Spleen (tissue), 7 donors: ENCODE measurements at regions not wholly inside any gene's neighbourhood (a gene's known extent, or its start where the extent isn't known, plus 50 kb on each side); places are given as distances from the start of the nearest gene placed in this dataset.

Experiments
- POLR2A ChIP-seq, 3 donors: fragments of 450-650 bp; IDR thresholded peaks; one replicate each; pipeline ENCODE4 v1.5.1; 2017; ENCODE audit warnings: antibody characterized with exemption in 3 of 3, mild to moderate bottlenecking in 1 of 3
- POLR2AphosphoS5 ChIP-seq, 3 donors: sonication (generic); formaldehyde crosslinking; IDR thresholded peaks; one replicate each; pipeline ENCODE4 v1.5.1; 2017; ENCODE audit warnings: antibody characterized with exemption in 3 of 3
- TF ChIP-seq, protein P1 (sequence below), 11 experiments: fragments of 200-600 bp in 7 of 11; fragments of 450-650 bp in 4 of 11; sonication (generic) in 4 of 11; IDR thresholded peaks in 8 of 11; conservative IDR thresholded peaks in 3 of 11; 1 replicate in 7 of 11; 2 replicates in 4 of 11; pipeline versions ENCODE4 v1.4.0 to v1.8.0; 2016 to 2021; ENCODE audit warnings: antibody characterized with exemption in 11 of 11, inconsistent platforms in 4 of 11, mild to moderate bottlenecking in 1 of 11
- donor health status: DM: no; HTN: no; CAD: no; lungs with moderate emphysema.
- donor health status: DM: no; HTN: no; CAD: no.
- donor health status: DM: no; HTN: no; CAD: no.

DNA sequence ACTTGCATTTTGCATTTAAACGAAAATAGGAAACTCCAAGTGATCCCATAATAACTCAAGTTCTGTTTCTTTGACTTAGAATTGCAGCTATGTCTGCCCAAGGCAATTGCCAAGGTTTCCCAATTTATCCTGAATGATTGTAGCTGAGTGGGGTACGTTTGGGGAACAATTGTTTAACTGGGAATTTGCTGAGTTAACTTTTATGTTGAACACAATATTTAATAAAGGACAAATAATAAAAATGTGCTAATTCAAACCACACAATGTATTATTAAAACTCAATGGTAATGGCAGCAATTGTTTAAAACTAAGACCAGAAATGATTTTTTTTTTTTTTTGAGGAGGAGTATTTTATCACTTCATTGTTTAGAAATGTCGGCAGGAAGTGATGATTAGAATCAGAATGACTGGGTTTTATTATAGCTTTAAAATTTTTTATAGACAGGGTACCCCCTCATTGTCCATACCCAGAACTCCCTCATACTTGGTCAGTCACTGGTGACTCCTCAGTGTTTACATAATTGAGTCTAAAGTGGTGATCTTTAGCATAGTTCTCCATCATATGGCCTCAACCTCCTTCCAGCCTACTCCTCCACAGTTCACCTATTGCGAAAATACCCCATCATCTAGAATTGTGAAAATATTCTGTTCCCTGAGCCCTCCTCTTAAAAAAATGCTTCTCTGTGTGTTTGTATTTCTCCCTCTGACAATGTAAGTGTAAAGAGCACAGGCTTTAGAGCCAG, 389.2 kb upstream of the CITED2 start:
- TF ChIP-seq, protein P1, sequence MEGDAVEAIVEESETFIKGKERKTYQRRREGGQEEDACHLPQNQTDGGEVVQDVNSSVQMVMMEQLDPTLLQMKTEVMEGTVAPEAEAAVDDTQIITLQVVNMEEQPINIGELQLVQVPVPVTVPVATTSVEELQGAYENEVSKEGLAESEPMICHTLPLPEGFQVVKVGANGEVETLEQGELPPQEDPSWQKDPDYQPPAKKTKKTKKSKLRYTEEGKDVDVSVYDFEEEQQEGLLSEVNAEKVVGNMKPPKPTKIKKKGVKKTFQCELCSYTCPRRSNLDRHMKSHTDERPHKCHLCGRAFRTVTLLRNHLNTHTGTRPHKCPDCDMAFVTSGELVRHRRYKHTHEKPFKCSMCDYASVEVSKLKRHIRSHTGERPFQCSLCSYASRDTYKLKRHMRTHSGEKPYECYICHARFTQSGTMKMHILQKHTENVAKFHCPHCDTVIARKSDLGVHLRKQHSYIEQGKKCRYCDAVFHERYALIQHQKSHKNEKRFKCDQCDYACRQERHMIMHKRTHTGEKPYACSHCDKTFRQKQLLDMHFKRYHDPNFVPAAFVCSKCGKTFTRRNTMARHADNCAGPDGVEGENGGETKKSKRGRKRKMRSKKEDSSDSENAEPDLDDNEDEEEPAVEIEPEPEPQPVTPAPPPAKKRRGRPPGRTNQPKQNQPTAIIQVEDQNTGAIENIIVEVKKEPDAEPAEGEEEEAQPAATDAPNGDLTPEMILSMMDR (IDR thresholded peaks at IDR 0.05 in 8 of 11, conservative IDR thresholded peaks at IDR 0.05 in 3 of 11): no peak
- TF ChIP-seq POLR2AphosphoS5 (IDR thresholded peaks at IDR 0.05): no peak
- no peak for TF ChIP-seq POLR2A (IDR thresholded peaks at IDR 0.05)
